ENCODE measurements at regions not wholly inside any gene's neighbourhood (a gene's known extent, or its start where the extent isn't known, plus 50 kb on each side); places are given as distances from the start of the nearest gene placed in this dataset.
A peak's percentile ranks its signal among the peaks of the same experiment; 100 is the strongest.

- Histone ChIP-seq H4K8ac (ENCODE audit: low read depth, low read length) (no peak overlapping the region), H3K18ac (ENCODE audit: low read length) (no peak overlapping the region), H3K4me2 (ENCODE audit: insufficient read depth, low read length, poor library complexity, severe bottlenecking) (no peak overlapping the region), H3K9ac (ENCODE audit: low read depth, low read length, poor library complexity) (no peak overlapping the region), H3K27ac (replicated peaks; ENCODE audit: low read length) (no peak overlapping the region), H3K14ac (ENCODE audit: low read length) (no peak overlapping the region), H2BK15ac (ENCODE audit: low read length) (no peak overlapping the region), H2AFZ (ENCODE audit: low read length) (no peak overlapping the region), H3K4me1 (ENCODE audit: control insufficient read depth in 2 of 2, insufficient read depth in 1 of 2, low read depth in 1 of 2, low read length in 2 of 2) (peaks cover 0 to 2% of the 10 kb centered on the region in 2 donors), H3K23ac (ENCODE audit: low read depth, low read length, poor library complexity) (no peak overlapping the region), H3K36me3 (replicated peaks in 1 of 2; ENCODE audit: control insufficient read depth in 2 of 2, insufficient read depth in 2 of 2, low read length in 2 of 2) (no peaks in the 10 kb centered on the region), H3K9me3 (replicated peaks in 1 of 2; ENCODE audit: control insufficient read depth in 2 of 2, insufficient read depth in 1 of 2, low read depth in 1 of 2, low read length in 2 of 2) (no peaks in the 10 kb centered on the region), H2AK5ac (ENCODE audit: low read depth, low read length) (no peak overlapping the region), H4K91ac (ENCODE audit: low read depth, low read length, poor library complexity) (no peak overlapping the region), H3K79me1 (ENCODE audit: low read depth, low read length) (no peaks in the 10 kb centered on the region), H3K4ac (ENCODE audit: low read length) (no peak overlapping the region), H3K4me3 (ENCODE audit: low read length in 2 of 2) (no peak overlapping the region), H2BK12ac (ENCODE audit: low read length) (no peak overlapping the region), H3K27me3 (ENCODE audit: control insufficient read depth in 3 of 3, insufficient read depth in 3 of 3, low read depth in 1 of 3, low read length in 3 of 3) (peaks cover 0 to 18% (median 0%) of the 10 kb centered on the region in 3 experiments), H2BK5ac (ENCODE audit: low read length) (no peak overlapping the region), H2BK120ac (ENCODE audit: low read depth, low read length) (no peak overlapping the region)
- DNase-seq (ENCODE audit: low spot score): no peak
- no CpG with 5 or more reads among the region's 1 CpG for WGBS, 2 donors (ENCODE audit: extremely low coverage in 2 of 2, insufficient read length in 2 of 2, insufficient replicate concordance in 1 of 2)
Observed at GRCh38 chr10:113463083-113463482, 89.8 kb upstream of the HABP2 start.

- H3K4me2 ChIP-seq (ENCODE audit: insufficient read depth, low read length, poor library complexity, severe bottlenecking): no peak overlapping the region
- H3K36me3 ChIP-seq (replicated peaks in 1 of 2; ENCODE audit: control insufficient read depth in 2 of 2, insufficient read depth in 2 of 2, low read length in 2 of 2): no peaks in the 10 kb centered on the region
- H3K4ac ChIP-seq (ENCODE audit: low read length): no peak overlapping the region
- H3K18ac ChIP-seq (ENCODE audit: low read length): no peak overlapping the region
- H3K79me1 ChIP-seq (ENCODE audit: low read depth, low read length): no peaks in the 10 kb centered on the region
- no peak overlapping the region for H2AK5ac ChIP-seq (ENCODE audit: low read depth, low read length)
- no peak for DNase-seq (ENCODE audit: low spot score)
- no peak overlapping the region for H3K27ac ChIP-seq (replicated peaks; ENCODE audit: low read length)
- WGBS, 2 donors (ENCODE audit: extremely low coverage in 2 of 2, insufficient read length in 2 of 2, insufficient replicate concordance in 1 of 2): no CpG with 5 or more reads among the region's 3 CpGs
- H3K9ac ChIP-seq (ENCODE audit: low read depth, low read length, poor library complexity): no peak overlapping the region
- no peak overlapping the region for H4K91ac ChIP-seq (ENCODE audit: low read depth, low read length, poor library complexity)
- H2BK5ac ChIP-seq (ENCODE audit: low read length): no peak overlapping the region
- H3K9me3 ChIP-seq (replicated peaks in 1 of 2; ENCODE audit: control insufficient read depth in 2 of 2, insufficient read depth in 1 of 2, low read depth in 1 of 2, low read length in 2 of 2): no peaks in the 10 kb centered on the region
- no peak overlapping the region for H3K14ac ChIP-seq (ENCODE audit: low read length)
- peaks cover 0 to 2% of the 10 kb centered on the region in 2 donors for H3K4me1 ChIP-seq (ENCODE audit: control insufficient read depth in 2 of 2, insufficient read depth in 1 of 2, low read depth in 1 of 2, low read length in 2 of 2)
- H4K8ac ChIP-seq (ENCODE audit: low read depth, low read length): no peak overlapping the region
- no peak overlapping the region for H2BK15ac ChIP-seq (ENCODE audit: low read length)
- H2BK120ac ChIP-seq (ENCODE audit: low read depth, low read length): no peak overlapping the region
- no peak overlapping the region for H3K4me3 ChIP-seq (ENCODE audit: low read length in 2 of 2)
- H2AFZ ChIP-seq (ENCODE audit: low read length): no peak overlapping the region
- no peak overlapping the region for H2BK12ac ChIP-seq (ENCODE audit: low read length)
- no peak overlapping the region for H3K23ac ChIP-seq (ENCODE audit: low read depth, low read length, poor library complexity)
- H3K27me3 ChIP-seq (ENCODE audit: control insufficient read depth in 3 of 3, insufficient read depth in 3 of 3, low read depth in 1 of 3, low read length in 3 of 3): peaks cover 0 to 18% (median 0%) of the 10 kb centered on the region in 3 experiments
Observed at GRCh38 chr10:113463777-113464176, 89.1 kb upstream of the HABP2 start.

GRCh38 chr10:113469796-113470195 lies 83.1 kb upstream of the HABP2 start:
- DNase-seq (ENCODE audit: low spot score): no peak
- no peak overlapping the region for H4K91ac ChIP-seq (ENCODE audit: low read depth, low read length, poor library complexity)
- H2BK120ac ChIP-seq (ENCODE audit: low read depth, low read length): no peak overlapping the region
- no peak overlapping the region for H2BK5ac ChIP-seq (ENCODE audit: low read length)
- H2AK5ac ChIP-seq (ENCODE audit: low read depth, low read length): no peak overlapping the region
- H3K27ac ChIP-seq (replicated peaks; ENCODE audit: low read length): no peak overlapping the region
- no peaks in the 10 kb centered on the region for H3K36me3 ChIP-seq (replicated peaks in 1 of 2; ENCODE audit: control insufficient read depth in 2 of 2, insufficient read depth in 2 of 2, low read length in 2 of 2)
- no peak overlapping the region for H3K14ac ChIP-seq (ENCODE audit: low read length)
- no peaks in the 10 kb centered on the region for H3K79me1 ChIP-seq (ENCODE audit: low read depth, low read length)
- no peak overlapping the region for H4K8ac ChIP-seq (ENCODE audit: low read depth, low read length)
- peaks cover 0 to 3% of the 10 kb centered on the region in 2 donors for H3K9me3 ChIP-seq (replicated peaks in 1 of 2; ENCODE audit: control insufficient read depth in 2 of 2, insufficient read depth in 1 of 2, low read depth in 1 of 2, low read length in 2 of 2)
- no peak overlapping the region for H3K9ac ChIP-seq (ENCODE audit: low read depth, low read length, poor library complexity)
- H2AFZ ChIP-seq (ENCODE audit: low read length): no peak overlapping the region
- WGBS, 2 donors (ENCODE audit: extremely low coverage in 2 of 2, insufficient read length in 2 of 2, insufficient replicate concordance in 1 of 2): no CpG with 5 or more reads among the region's 3 CpGs
- no peak overlapping the region for H3K18ac ChIP-seq (ENCODE audit: low read length)
- no peak overlapping the region for H2BK12ac ChIP-seq (ENCODE audit: low read length)
- no peak overlapping the region for H3K4me2 ChIP-seq (ENCODE audit: insufficient read depth, low read length, poor library complexity, severe bottlenecking)
- H3K27me3 ChIP-seq (ENCODE audit: control insufficient read depth in 3 of 3, insufficient read depth in 3 of 3, low read depth in 1 of 3, low read length in 3 of 3): no peaks in the 10 kb centered on the region
- no peak overlapping the region for H2BK15ac ChIP-seq (ENCODE audit: low read length)
- H3K23ac ChIP-seq (ENCODE audit: low read depth, low read length, poor library complexity): no peak overlapping the region
- H3K4ac ChIP-seq (ENCODE audit: low read length): no peak overlapping the region
- H3K4me3 ChIP-seq (ENCODE audit: low read length in 2 of 2): no peak overlapping the region
- no peaks in the 10 kb centered on the region for H3K4me1 ChIP-seq (ENCODE audit: control insufficient read depth in 2 of 2, insufficient read depth in 1 of 2, low read depth in 1 of 2, low read length in 2 of 2)

GRCh38 chr10:113470372-113471240 lies 82.2 kb upstream of the HABP2 start:
- Histone ChIP-seq H2BK5ac (ENCODE audit: low read length) (no peak overlapping the region), H3K4me3 (ENCODE audit: low read length in 2 of 2) (no peak overlapping the region), H3K9ac (ENCODE audit: low read depth, low read length, poor library complexity) (no peak overlapping the region), H3K4me2 (ENCODE audit: insufficient read depth, low read length, poor library complexity, severe bottlenecking) (no peak overlapping the region), H3K79me1 (ENCODE audit: low read depth, low read length) (no peaks in the 10 kb centered on the region), H3K27me3 (ENCODE audit: control insufficient read depth in 3 of 3, insufficient read depth in 3 of 3, low read depth in 1 of 3, low read length in 3 of 3) (no peaks in the 10 kb centered on the region), H2AK5ac (ENCODE audit: low read depth, low read length) (no peak overlapping the region), H3K36me3 (replicated peaks in 1 of 2; ENCODE audit: control insufficient read depth in 2 of 2, insufficient read depth in 2 of 2, low read length in 2 of 2) (no peaks in the 10 kb centered on the region), H3K14ac (ENCODE audit: low read length) (no peak overlapping the region), H2BK15ac (ENCODE audit: low read length) (no peak overlapping the region), H4K91ac (ENCODE audit: low read depth, low read length, poor library complexity) (no peak overlapping the region), H3K4me1 (ENCODE audit: control insufficient read depth in 2 of 2, insufficient read depth in 1 of 2, low read depth in 1 of 2, low read length in 2 of 2) (no peaks in the 10 kb centered on the region), H3K9me3 (replicated peaks in 1 of 2; ENCODE audit: control insufficient read depth in 2 of 2, insufficient read depth in 1 of 2, low read depth in 1 of 2, low read length in 2 of 2) (peaks cover 0 to 3% of the 10 kb centered on the region in 2 donors), H2BK120ac (ENCODE audit: low read depth, low read length) (no peak overlapping the region), H2AFZ (ENCODE audit: low read length) (no peak overlapping the region), H3K23ac (ENCODE audit: low read depth, low read length, poor library complexity) (no peak overlapping the region), H3K27ac (replicated peaks; ENCODE audit: low read length) (no peak overlapping the region), H2BK12ac (ENCODE audit: low read length) (no peak overlapping the region), H4K8ac (ENCODE audit: low read depth, low read length) (no peak overlapping the region), H3K18ac (ENCODE audit: low read length) (peak overlapping the region; percentile 67), H3K4ac (ENCODE audit: low read length) (no peak overlapping the region)
- no peak for DNase-seq (ENCODE audit: low spot score)
- WGBS, 2 donors (ENCODE audit: extremely low coverage in 2 of 2, insufficient read length in 2 of 2, insufficient replicate concordance in 1 of 2): no CpG with 5 or more reads among the region's 5 CpGs

All from neuronal stem cell (in vitro differentiated cells).